Mesodermal cell (in vitro differentiated cells): ENCODE measurements at regions not wholly inside any gene's neighbourhood (a gene's known extent, or its start where the extent isn't known, plus 50 kb on each side); places are given as distances from the start of the nearest gene placed in this dataset.
"Not testable (repeated sequence)": the region's sequence is repeated elsewhere in the genome, so short reads cannot be mapped to it uniquely, and the experiment has no call there.

ENCODE experiments used
- H3K27ac ChIP-seq: 2 replicates; pipeline ENCODE4 v1.7.0; 2013; ENCODE audit warnings: mild to moderate bottlenecking, low read depth, low read length, moderate library complexity; ENCODE audit not compliant: severe bottlenecking
- H3K36me3 ChIP-seq: 2 replicates; pipeline ENCODE4 v1.7.1; 2013; ENCODE audit warnings: mild to moderate bottlenecking, low read length, moderate library complexity; ENCODE audit not compliant: control insufficient read depth, insufficient read depth
- H3K4me1 ChIP-seq: one replicate; pipeline ENCODE4 v1.7.1; 2013; ENCODE audit warnings: mild to moderate bottlenecking, low read length; ENCODE audit not compliant: insufficient read depth, control insufficient read depth, poor library complexity, severe bottlenecking
- H3K4me3 ChIP-seq: 2 replicates; pipeline ENCODE4 v1.7.0; 2013; ENCODE audit warnings: low read length, control low read depth, mild to moderate bottlenecking; ENCODE audit not compliant: insufficient read depth, poor library complexity, severe bottlenecking; ENCODE audit errors: extremely low read depth
- H3K9me3 ChIP-seq: 2 replicates; pipeline ENCODE4 v1.7.1; 2013; ENCODE audit warnings: mild to moderate bottlenecking, low read length, moderate library complexity; ENCODE audit not compliant: control insufficient read depth
- WGBS, 2 experiments: methylation state at CpG; one replicate each; pipeline ENCODE4 v1.1.5; 2013; ENCODE audit warnings: missing lambda C conversion rate in 2 of 2; ENCODE audit not compliant: insufficient coverage in 2 of 2; 5-methylcytosine and 5-hydroxymethylcytosine counted together

DNA sequence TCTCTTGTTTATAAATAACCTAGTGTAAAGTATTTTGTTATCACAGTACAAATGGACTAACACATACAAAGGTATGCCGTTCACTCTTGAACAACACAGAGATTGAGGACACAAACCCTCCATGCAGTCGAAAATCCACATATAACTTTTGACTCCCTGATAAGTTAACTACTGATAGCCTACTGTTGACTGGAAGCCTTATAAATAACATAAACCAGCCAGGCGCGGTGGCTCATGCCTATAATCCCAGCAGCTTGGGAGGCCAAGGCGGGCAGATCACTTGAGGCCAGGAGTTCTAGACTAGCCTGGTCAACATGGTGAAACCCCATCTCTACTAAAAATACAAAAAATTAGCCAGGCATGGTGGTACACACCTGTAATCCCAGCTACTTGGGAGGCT, 290.1 kb upstream of the IGF1R start:
- H3K9me3 ChIP-seq, H3K4me3 ChIP-seq, H3K36me3 ChIP-seq, H3K27ac ChIP-seq, H3K4me1 ChIP-seq: not testable (repeated sequence)
- WGBS, 2 experiments: 90 to 95% methylated on average over 3 to 5 of the region's 5 CpGs

DNA sequence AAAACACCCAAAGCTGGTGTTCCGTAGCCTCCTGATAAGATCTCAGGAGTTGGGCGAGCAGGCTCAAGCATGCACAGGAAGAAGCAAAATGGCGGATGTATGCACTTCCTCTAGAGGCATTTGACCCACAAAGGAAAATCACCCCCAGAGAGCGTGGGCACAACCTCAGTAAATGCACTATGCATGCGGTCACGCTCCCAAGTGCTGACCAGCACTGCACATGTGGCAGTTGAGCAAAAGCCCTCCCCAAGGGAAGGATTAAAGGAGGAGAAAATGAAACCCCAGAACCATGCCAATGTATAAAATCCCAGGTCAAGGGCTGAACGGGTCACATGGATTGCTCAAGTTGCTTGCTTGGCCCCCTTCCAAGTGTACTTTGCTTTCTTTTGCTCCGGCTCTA, 289.4 kb upstream of the IGF1R start:
- Histone ChIP-seq H3K36me3 (no peaks in the 10 kb centered on the region), H3K4me3 (no peak overlapping the region), H3K9me3 (no peaks in the 10 kb centered on the region), H3K27ac (no peak overlapping the region), H3K4me1 (no peaks in the 10 kb centered on the region)
- 85 to 86% methylated on average over 8 of the region's 8 CpGs for WGBS, 2 experiments

DNA sequence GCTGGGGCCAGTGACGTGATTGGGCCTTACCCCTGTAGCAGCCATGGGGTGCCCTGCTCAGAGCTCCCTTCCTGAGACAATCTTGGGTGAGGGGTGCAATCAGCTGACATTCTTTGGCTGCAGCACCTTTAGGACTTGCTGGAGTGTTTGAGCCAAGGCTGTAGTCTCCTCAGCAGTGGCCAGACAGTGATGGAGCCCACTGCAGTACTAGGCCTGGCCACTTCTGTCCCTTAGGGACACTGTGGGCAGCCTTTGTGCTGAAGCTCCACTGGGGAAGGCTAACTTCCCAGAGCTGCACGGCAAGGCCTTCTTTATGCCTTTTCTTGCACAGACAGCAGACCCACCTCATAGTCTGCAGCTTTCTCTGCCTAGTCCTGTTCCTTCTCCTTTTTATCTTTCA, 284.9 kb upstream of the IGF1R start:
- H3K9me3 ChIP-seq: no peaks in the 10 kb centered on the region
- no peak overlapping the region for H3K4me3 ChIP-seq
- H3K4me1 ChIP-seq: no peaks in the 10 kb centered on the region
- no peaks in the 10 kb centered on the region for H3K36me3 ChIP-seq
- 84 to 100% methylated on average over 2 of the region's 2 CpGs for WGBS, 2 experiments
- H3K27ac ChIP-seq: no peak overlapping the region

DNA sequence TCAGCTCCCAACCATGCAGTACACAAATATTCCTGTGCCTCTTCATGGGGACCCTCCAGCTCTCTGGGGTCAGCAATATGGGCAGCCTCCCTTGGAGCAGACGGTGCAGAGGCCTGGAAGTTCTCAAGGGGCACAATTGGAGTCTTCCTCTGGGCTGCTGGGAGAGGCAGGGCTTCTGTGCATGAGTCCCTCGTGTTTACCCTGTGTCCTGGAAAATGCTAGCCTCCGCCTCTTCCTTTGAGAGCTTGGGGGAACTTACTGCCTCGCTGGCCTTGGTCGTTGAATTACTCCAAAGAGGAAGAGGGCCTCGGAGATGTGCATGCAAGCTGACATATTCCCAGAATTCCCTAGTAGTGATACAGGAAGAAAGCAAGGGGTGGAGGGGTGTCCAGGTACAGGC, 284.4 kb upstream of the IGF1R start:
- WGBS, 2 experiments: 70 to 73% methylated on average over 4 to 6 of the region's 6 CpGs
- Histone ChIP-seq H3K27ac (no peak overlapping the region), H3K36me3 (no peaks in the 10 kb centered on the region), H3K9me3 (no peaks in the 10 kb centered on the region), H3K4me3 (no peak overlapping the region), H3K4me1 (no peaks in the 10 kb centered on the region)

DNA sequence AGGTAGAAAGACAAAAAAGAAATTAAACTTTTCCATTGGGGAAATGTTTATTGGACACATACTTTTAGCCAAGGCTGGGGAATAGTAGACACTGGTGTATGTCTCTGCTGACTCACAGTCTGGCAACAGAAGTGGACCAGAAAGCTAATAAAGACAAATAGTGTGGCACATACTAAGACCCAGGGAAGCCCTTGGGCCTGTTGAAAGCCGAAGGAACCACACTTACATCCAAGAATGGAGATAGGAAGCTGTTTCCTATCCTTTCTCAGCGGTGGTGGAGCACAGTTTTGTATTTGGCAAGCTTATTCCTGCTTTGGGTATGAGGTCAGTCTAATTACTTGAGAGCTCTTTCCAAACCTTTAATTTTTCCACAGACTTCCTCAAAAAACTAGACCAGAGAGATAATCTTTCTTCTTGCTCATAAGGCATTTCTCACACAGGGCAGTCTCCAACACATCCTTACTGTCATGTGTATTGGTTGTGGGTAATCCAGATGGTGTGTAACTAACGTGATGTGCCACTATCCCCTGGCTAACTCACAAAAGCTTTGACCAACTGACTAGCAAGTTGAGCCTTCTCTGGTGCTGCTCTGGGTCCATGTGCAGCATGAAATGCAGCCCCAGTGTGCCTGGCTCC, 279.1 kb upstream of the IGF1R start:
- 81% methylated on average over 2 of the region's 3 CpGs; no CpG with 5 or more reads in 1 of the 2 experiments for WGBS, 2 experiments
- no peaks in the 10 kb centered on the region for H3K36me3 ChIP-seq

DNA sequence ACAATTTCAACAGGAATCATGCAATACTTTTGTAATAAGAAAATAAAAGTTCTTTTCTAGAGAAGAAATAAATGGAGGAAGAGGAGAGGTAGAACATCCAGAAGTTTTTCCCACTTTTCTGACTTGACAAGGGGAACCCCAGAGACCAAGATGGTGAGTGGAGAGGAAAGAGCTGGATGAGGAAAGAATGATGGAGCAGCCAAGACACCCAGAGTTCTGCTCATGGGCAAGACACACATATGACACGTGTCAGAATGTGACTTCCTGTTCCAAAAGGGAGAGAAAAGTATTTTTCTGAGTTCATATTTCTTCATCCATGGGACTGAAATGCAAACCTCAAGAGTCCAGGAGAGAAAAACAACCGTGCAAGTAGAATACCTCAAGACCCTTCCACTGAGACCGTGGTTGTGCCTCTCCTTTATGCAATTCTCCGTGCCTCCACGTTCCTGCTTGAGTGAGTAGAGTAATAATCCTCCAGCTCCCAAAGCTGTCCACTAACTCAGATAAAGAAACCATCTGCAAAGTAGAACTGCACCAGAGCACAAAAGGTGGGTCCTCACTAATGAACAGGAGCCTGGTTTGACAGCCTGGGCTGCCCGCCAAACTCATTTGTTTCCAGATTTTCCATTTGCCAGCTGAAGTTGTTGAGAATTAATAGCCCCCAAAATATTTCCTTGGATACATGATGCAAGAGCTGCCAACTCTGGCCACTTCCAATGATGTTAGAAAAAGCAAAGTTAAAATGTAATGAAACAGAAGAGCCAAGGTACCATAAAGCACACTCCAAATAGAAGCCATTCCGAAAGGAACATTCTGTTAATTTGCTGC, 272.6 kb upstream of the IGF1R start:
- Histone ChIP-seq H3K4me3 (no peak overlapping the region), H3K27ac (no peak overlapping the region), H3K36me3 (no peaks in the 10 kb centered on the region), H3K9me3 (no peaks in the 10 kb centered on the region), H3K4me1 (no peaks in the 10 kb centered on the region)
- 90 to 94% methylated on average over 3 to 5 of the region's 7 CpGs for WGBS, 2 experiments

More for the DNA sequence above, 279.1 kb upstream of the IGF1R start:
- H3K4me3 ChIP-seq: no peak overlapping the region
- no peaks in the 10 kb centered on the region for H3K9me3 ChIP-seq
- no peaks in the 10 kb centered on the region for H3K4me1 ChIP-seq
- H3K27ac ChIP-seq: no peak overlapping the region

DNA sequence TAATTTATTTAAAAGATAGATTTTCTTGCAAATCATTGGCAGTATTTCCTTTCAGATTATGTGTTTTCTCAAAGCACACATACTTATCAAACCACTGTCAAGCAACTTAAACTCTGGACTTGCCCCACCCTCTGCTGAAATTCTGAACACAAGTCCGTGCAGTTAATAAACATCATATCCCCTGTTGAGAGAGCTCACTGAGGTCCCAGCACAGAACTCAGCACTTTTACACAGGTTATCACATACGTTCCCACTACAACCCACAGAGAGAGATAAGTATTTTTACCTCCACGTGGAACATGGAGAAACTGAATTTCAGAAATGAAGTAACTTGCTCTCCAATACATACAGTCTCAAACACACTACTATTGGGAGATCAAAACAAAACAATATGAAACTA, 267.6 kb upstream of the IGF1R start:
- WGBS, 2 experiments: 74 to 85% methylated on average over 2 to 3 of the region's 3 CpGs
- no peaks in the 10 kb centered on the region for H3K36me3 ChIP-seq
- no peak overlapping the region for H3K27ac ChIP-seq
- H3K4me3 ChIP-seq: no peak overlapping the region
- no peaks in the 10 kb centered on the region for H3K9me3 ChIP-seq
- H3K4me1 ChIP-seq: no peaks in the 10 kb centered on the region

DNA sequence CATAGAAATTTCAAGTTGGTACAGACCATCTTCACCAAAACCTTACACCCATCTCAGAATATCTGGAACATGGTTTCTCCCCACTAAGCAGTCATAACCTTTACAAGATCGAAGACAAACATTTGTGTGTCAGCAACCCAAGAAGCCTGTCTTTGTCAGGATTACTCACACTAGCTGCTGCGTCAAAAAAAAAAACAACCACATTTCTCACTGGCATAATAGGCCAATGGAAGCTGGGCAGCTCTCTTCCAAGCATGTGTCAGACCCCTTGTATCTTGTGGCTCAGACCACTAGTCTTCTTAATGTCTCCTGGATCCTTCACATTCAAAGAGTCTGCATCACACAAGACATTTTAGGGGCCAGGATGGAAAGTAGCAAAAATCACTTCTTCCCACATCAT, 266.9 kb upstream of the IGF1R start:
- Histone ChIP-seq H3K4me1 (no peaks in the 10 kb centered on the region), H3K36me3 (no peaks in the 10 kb centered on the region), H3K27ac (no peak overlapping the region), H3K9me3 (no peaks in the 10 kb centered on the region), H3K4me3 (no peak overlapping the region)
- WGBS, 2 experiments: 94 to 96% methylated on average over 2 of the region's 2 CpGs

DNA sequence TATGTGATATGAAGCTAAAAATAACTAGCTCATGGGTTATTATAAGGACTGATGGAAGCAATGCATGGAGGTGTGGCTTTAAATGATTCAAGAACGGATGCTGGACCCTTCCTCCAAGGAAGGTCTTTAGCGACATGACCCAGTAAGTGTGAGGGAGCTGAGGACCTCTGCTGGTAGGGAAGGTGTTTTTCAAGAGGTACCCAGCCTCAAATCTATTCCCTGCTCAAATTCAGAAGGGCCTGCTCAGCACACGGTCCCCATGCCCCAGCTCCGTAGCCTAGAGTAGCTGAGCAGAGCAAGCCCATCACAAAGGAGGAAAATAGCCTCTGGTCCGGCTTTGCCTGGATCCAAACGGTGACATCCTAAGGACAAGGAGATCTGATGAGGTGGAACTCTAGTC, 266.2 kb upstream of the IGF1R start:
- Histone ChIP-seq H3K4me1 (no peaks in the 10 kb centered on the region), H3K36me3 (no peaks in the 10 kb centered on the region), H3K4me3 (no peak overlapping the region), H3K9me3 (no peaks in the 10 kb centered on the region), H3K27ac (no peak overlapping the region)
- WGBS, 2 experiments: 50 to 74% methylated on average over 1 to 5 of the region's 6 CpGs

DNA sequence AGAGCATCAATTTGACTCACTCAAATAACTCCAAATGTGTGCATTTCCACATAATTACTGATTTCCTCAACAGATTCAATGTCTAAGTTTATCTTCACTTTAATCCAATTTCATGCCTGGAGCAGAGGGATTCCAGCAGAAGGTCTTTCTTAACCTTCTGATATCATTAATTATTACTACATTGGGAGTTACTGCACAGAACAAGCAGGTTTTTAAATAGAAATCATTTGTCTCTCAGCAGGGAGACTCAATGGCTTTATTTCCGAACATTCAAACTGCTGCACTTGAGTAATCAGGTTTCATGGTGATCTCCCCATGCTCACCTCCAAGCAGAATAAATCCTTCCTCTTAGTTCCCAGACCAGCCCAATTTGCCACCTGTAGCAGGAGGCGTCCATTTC, 264.8 kb upstream of the IGF1R start:
- WGBS, 2 experiments: 58 to 100% methylated on average over 1 of the region's 2 CpGs

More for the DNA sequence above, 264.8 kb upstream of the IGF1R start:
- no peak overlapping the region for H3K4me3 ChIP-seq
- no peaks in the 10 kb centered on the region for H3K36me3 ChIP-seq
- no peaks in the 10 kb centered on the region for H3K9me3 ChIP-seq
- H3K27ac ChIP-seq: no peak overlapping the region
- H3K4me1 ChIP-seq: no peaks in the 10 kb centered on the region
